ENCODE measurements at regions not wholly inside any gene's neighbourhood (a gene's known extent, or its start where the extent isn't known, plus 50 kb on each side); places are given as distances from the start of the nearest gene placed in this dataset.

DNA sequence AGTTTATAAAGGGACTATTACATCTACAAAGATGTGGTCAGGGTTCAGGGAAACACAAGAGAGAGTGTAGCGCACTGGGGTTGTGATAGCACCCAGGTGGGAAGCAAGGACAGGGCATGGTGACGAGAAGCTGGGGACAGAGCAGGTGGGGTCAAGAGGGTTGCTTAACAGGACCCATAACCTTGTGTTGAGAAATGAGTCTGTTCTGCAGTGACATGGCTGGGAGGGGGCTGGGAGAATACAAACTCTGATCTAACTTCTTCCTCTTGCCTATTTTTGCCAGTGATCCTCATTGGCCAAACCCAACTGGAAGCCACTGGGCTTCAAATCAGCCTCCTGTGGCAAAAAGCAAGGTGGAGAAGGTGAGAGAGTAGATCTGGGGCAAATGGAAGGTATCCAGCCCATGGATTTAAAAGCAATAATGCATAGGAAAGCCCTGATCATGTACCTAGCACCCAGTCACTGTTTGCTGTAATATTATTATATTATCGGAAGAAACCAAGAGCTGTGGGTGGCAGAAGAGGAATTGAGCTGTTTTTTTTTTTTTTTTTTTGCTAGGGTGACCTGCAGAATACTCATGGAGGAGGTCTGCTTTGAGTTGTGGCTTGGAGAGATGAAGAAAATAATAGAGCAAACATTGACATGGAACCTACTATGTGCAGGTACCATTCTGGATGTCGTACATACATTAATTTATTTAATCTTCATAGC lies 76.9 kb upstream of the ZFHX3 start:
- TF ChIP-seq EZH2phosphoT487 (IDR thresholded peaks at IDR 0.05; ENCODE audit: borderline replicate concordance, low read length), result no peak
- TF ChIP-seq, protein P1, sequence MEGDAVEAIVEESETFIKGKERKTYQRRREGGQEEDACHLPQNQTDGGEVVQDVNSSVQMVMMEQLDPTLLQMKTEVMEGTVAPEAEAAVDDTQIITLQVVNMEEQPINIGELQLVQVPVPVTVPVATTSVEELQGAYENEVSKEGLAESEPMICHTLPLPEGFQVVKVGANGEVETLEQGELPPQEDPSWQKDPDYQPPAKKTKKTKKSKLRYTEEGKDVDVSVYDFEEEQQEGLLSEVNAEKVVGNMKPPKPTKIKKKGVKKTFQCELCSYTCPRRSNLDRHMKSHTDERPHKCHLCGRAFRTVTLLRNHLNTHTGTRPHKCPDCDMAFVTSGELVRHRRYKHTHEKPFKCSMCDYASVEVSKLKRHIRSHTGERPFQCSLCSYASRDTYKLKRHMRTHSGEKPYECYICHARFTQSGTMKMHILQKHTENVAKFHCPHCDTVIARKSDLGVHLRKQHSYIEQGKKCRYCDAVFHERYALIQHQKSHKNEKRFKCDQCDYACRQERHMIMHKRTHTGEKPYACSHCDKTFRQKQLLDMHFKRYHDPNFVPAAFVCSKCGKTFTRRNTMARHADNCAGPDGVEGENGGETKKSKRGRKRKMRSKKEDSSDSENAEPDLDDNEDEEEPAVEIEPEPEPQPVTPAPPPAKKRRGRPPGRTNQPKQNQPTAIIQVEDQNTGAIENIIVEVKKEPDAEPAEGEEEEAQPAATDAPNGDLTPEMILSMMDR (IDR thresholded peaks at IDR 0.05; ENCODE audit: low read depth, low read length, poor library complexity, severe bottlenecking), result no peak

All from DOHH2 (cell line).